ENCODE measurements at regions not wholly inside any gene's neighbourhood (a gene's known extent, or its start where the extent isn't known, plus 50 kb on each side); places are given as distances from the start of the nearest gene placed in this dataset.

DNA sequence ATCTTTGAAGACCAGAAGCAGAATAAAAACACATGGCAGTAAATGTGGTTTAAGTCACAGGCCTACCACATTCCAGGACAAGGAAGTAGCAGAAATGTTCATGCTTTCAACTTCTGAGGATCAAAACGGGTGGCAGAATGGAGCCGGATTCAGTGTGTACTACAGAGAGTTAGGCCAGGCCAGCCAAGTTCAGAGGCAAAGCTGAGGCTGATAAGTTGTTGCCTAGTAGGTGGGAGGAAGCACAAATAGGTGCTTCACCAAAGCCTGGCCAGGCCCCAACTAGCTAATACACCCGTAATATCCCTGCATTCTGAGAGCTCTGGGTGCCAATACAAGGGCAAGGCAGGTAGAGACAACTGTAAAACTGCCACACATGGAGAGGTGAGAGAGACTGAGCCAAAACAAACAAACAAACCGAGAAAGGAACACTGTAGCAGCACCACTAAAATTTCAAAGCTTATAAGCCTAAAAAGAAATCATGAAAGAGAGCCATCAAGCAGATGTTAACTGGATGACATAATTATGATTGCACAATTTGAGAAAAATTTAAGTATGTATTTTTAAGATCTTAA is 156.4 kb upstream of the CBLB start:
- no peak for TF ChIP-seq CTCF (conservative IDR thresholded peaks at IDR 0.05)
- TF ChIP-seq ZFX (IDR thresholded peaks at IDR 0.05) = no peak
